ENCODE measurements at regions not wholly inside any gene's neighbourhood (a gene's known extent, or its start where the extent isn't known, plus 50 kb on each side); places are given as distances from the start of the nearest gene placed in this dataset.

DNA sequence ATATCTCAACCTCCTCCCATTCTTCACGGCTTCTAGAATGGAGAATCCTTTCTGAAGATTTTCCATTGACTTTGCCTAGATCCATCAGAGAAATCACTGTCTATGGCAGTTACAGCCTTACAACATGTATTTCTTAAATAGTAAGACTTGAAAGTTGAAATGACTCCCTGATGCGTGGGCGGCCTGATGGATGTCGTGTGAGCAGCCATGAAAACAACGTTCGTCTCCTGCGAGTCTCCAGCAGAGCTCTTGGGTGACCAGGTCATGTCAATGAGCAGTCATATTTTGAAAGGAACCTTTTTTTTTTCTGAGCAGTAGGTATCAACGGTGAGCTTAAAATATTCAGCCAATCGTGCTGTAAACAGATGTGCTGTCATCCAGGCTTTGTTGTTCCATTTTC, 139.9 kb upstream of the C14orf180 start:
- no peak for DNase-seq (ENCODE audit: low read depth)

DNA sequence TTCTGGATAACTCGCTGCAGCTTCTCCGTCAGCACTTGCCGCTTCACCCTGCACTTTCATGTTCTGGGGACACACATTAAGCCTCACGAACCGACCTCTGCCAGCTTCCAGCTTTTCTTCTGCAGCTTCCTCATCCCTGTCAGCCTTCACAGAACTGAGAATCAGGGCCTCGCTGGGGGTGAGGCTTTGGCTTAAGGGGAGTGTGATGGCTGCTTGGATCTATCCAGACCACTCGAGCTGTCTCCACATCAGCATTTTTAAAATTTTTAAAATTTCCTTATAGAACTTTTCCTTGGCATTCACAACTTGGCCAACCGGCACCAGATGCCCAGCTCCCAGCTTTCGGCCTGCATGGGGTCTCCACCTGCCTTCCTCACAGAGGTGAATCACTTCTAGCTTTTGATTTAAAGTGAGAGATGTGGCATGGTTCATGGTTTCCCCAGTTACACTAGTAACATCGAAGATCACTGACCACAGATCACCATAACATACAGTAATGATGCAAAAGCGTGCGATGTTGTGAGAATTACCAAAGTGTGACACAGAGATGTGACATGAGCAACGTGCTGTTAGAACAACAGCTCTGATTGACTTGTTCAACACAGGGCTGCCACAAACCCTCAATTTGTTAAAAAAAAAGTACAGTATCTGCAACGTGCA, 139.1 kb upstream of the C14orf180 start:
- no peak for DNase-seq (ENCODE audit: low read depth)

DNA sequence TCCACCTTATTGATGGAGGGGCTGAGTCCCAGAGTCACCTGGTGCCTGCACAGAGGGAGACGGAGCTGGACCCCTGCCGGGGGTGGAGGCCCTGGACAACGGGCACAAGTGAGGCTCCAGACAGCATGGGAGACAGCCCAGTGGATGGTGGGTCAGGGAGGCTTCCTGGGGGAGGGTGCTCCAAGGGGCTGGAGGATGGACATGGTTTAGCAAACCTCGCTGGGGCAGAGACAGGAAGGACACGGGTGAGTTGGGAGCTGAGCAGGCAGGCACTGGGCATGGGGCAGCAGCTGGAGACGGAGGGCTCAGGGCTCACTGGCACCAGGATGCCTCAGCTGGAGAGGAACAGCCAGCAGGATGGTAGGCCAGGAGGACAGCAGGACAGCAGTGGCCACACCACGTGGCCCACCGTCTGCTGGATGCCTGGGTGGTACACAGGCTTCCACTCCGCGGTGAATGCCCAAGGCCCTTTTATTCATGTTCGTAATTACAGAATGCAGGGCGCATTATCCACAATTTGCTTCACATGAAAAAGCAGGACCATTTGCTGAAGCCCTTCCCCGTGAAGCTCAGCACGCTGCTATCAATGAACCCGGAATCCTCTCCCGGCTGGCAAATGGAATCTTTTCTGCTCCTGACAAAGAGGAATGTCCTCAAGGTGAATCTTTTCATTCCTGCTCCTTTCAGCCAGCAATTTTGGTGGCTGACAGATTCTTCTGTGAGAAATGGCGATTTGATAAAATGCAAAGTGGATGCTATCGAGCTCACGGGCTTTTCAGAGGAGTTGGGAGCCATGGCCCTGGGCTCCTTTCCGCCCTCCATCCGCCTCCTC, 138.1 kb upstream of the C14orf180 start:
- no peak for DNase-seq (ENCODE audit: low read depth)

DNA sequence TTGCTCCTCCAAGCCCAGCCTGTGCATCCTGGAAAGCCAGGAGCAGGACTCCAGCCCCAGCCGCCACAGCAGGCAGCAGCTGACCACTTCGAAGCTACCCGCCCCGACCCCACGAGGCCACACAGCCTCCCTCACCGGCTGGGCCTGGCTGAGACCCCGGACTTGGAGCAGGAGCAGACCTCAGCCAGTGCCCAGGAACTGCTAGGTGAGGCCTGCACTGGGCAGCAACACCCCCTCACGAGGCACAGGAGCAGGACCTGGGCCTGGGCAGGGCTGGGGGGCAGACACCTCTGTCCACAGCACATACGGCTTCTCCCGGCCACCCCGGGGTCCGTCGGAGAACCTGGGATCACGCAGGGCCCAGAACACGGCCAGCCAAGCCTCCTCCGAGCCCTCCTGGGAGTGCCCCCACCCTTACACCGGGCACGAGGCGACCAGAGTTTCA, 137.4 kb upstream of the C14orf180 start:
- no peak for DNase-seq (ENCODE audit: low read depth)

DNA sequence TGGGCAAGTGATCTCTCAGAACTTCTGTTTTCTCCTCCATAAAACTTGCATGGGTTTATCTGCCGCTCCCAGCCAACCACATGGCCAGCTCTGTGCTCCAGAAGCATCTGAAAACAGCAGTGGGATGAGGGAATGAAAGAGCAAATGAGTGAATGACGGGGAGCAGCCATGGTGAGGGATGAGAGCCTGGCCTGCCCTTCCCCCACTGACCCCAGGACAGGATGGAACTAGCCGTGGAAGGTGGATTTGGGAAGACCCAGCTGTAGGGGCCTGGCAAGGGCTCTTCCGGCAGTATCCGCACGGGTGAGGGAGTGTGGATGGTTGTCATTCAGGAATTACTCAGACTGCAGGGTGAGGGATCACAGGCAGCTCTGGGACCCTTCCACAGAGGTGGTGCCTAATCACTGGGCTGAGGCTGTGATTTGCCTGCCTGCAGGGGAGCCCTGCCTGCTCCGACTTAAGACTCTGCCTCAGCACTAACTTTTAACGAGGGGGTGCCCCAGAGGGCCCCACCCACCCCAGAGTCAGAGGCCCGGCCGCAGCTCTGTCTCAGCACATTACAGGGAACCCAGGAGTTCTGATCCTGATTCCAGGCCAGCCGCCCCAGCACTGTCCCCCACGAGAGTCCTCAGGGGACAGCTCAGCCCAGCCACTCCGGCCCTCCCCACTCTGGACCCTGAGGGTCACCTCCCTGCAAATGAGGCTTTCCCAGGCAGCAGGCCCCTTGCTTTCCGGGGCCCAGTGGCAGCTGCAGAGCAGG, 136.8 kb upstream of the C14orf180 start:
- no peak for DNase-seq (ENCODE audit: low read depth)

DNA sequence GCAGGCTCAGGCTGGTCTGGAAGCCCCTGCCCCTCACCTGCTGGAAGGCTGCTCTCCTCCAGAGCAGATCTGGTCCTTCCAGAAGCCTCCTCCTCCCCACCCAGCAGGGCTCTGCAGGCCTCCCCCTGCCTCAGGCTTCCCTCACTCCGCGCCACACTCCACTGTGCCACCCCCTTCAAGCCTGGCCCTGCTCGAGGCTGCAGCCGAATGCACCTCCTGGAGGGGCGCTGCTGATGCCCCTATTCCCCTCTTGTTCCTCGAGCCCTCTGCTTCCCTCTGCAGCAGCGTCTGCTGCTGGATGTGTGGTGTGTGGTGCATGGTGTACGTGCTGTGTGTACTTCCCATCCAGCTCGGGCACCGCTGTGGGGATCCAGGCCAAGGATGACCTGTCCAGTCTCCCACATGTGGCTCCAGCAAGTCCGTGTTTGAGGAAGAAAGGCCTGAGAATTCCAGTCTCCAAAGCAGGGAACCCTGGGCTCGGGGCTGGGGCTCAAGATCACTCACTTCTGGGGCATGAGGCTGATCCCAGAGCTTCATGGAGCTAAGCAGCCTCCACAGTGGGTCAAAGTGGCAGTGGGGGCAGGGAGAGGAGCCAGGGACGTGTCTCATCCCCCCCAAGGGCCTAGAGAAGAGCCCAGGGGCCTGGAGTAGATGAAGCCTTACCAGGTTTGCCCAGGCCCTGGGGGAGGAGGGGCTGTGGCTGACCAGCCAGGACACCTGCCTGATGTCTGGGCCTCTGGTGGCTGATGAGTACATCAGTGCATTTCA, 136.0 kb upstream of the C14orf180 start:
- DNase-seq (ENCODE audit: low read depth), result no peak

DNA sequence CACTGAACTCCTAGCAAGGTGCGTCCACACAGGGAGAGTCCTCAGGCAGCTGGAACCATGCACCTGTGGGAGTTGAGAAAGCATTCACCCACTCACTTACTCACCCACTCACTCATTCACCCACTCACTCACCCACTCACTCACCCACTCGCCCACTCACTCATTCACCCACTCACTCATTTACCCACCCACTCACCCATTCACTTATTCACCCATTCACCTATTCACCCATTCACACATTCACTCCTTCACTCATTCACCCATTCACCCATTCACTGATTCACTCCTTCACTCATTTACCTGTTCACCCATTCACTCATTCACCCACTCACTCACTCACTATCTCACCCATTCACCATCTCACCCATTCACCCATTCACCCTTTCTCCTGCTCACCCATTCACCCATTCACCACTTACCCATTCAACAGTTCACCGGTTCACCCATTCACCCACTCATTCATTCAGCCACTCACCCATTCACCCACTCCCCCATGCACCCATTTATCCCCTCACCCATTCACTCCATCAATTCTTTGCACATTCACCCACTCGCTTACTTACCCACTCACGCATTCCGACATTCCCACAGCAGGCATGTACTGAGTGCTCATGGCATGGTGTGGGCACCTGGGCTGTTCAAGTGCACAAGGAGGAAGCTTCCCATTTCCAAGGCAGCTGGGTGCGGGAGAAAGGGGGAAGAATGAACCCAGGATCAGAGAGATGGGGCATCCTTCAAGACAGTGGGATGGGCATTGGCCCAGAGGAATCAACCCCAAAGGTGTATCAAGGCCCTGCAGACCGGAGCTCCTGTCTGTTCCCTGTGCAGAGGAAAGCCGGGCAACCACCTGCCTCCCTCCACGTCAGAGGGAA, 135.2 kb upstream of the C14orf180 start:
- no peak for DNase-seq (ENCODE audit: low read depth)

DNA sequence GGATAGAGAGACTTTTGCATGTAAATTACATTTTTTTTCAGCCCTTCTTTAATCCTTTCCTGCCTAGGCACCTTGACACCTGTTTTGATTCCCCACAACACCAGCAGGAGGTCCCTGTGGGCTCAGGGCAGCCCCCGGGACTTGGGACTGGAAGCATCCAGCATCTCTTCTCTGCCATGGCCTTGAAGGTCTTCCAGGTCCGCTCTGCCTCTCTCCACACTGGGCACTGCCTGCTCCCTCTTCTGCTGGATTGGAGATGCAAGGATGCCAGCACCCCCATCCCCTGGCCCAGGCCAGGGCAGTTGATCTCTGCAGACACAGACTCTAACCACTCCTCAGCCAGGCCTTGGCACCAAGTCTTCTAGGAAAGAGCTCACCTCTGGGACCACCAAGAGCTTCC, 134.5 kb upstream of the C14orf180 start:
- DNase-seq (ENCODE audit: low read depth), result no peak

DNA sequence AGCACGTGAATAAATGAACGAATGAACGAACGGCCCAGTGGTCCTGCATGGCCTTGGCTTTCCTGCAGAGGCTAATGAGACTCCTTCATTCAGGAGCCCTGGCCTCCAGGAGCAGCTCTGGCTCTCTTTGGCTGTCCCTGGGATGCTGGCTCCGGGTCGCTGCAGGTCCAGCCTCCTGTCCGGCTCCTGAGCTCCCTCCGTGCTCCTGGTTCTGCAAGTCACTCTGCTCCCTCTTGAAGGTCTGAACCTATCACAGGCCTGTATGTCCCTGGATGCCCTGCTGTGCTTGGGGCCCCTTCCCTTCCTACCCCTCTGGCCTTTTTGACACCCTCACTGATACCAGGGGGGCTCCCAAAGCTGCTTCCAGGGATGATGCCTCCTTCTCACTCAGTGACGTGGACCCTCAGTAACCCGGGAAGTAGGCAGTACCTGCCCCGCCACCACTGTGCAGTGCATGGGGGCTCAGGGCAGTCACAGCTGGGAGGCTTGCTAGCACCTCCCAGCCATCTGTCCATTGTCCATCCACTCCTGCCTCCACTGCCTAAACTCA, 133.7 kb upstream of the C14orf180 start:
- no peak for DNase-seq (ENCODE audit: low read depth)

DNA sequence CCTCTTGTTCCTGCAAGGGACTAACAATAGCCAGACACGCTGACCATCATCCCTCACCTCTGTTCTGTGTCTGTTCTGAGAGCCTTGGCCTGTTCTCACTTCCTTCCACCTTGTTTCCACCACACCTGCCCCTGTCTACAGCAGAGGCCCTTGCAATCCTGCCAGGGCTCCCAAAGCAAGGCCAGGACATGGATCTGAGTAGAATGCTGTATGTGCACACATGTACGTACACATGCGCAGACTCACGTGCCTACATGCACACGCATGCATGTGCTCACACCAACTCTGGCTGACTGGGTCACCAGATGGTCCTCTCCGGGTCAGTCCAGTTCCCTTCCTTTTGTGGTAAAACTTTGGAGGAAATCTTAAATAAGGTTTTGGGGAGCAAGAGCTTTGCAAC, 133.0 kb upstream of the C14orf180 start:
- DNase-seq (ENCODE audit: low read depth), result no peak

DNA sequence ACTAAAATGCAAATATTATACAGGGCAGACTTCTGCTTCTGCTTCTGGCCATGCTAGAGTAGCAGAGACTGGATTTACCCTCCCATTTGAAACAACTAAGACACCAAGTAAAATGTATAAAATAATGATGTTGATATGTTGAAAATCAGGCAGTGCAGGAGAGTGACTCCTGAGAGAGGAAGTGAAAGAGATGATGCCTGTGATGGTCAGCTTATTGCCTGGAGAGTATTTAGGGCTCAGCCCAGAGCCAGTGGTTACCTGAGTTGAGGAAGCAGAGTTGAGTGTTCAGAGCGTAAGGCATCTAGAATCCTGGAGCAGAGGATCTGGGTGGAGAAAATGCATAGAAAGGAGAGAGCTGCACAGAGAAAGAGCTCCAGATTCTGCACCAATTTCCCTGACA, 131.8 kb upstream of the C14orf180 start:
- DNase-seq (ENCODE audit: low read depth), result no peak

DNA sequence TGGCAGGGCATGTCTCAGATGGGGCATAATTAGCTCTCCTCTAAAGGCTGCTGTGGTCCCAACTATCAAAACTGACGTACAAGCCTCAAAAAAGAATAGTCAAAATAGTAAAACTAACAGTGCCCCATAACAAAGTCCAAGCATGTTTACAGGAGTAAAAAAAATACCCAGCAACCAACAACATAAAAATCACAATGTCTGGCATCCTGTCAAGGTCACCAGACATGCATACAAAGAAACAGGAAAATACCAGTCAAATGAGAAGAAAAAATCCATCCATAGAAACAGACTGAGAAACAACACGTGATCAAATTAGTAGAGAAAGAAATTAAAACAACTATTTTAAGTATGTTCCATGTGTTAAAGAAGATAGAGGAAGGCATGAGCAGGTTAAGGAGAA, 131.2 kb upstream of the C14orf180 start:
- DNase-seq (ENCODE audit: low read depth), result no peak

DNA sequence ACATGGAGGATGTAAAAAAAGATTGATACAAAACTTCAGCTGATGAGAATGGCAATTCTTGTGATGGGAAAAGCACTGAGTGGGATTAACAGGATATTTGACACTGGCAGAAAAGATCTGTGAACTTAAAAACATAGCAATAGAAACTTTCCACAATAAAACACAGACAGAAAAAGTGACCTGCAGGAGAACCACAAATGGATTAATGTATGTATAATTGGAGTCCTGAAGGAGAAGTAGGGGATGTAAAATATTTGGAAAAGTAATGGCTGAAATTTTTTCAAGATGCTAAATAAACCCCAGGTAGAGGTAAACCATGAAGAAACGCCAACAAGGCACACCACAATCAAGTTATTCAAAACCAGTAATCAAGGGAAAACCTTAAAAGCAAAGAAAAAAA, 130.8 kb upstream of the C14orf180 start:
- DNase-seq (ENCODE audit: low read depth), result no peak

DNA sequence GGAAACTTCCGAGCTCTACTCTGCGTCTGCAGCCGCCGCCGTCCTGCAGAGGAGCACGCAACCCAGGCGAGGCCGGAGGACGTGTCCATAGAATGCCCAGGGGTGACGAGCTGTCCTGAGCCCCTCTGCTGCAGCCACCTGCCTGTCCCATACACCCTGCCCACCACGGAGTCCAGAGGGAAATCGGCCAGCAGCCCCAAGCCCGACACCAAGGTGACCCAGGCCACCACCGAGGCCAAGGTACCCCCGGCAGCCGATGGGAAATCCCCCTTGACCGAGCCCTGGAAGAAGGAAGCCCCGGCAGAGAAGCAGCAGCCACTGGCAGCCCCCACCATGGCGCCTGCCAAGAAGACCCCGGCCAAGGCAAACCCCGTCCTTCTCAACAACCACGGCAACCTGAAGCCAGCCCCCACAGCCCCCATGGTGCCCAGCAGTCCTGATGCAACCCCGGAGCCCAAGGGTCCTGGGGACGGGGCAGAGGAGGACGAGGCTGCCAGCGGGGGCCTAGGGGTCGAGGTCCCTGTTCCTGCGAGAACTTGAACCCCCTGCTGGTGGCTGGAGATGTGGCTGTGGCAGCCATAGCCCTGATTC, 128.7 kb upstream of the C14orf180 start:
- DNase-seq (ENCODE audit: low read depth), result no peak

DNA sequence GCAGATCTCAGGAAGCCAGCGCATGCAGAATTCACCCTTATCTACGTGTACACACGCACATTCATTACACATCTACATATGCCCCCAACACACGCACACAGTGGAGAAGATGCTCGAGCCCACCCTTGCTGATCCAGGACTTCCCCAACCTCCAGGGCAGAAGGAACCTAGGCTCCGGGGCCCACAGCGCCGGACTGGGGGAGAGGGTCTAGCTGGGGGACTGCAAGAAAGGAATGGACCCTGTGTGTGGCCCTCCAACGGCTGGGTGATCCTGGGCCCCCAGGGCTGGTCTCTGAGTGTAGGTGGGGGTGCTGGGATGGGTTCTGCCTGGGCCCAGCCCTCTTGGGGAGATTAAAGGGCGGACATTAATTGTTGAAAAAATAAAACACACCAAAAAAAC, 128.1 kb upstream of the C14orf180 start:
- DNase-seq (ENCODE audit: low read depth), result no peak

DNA sequence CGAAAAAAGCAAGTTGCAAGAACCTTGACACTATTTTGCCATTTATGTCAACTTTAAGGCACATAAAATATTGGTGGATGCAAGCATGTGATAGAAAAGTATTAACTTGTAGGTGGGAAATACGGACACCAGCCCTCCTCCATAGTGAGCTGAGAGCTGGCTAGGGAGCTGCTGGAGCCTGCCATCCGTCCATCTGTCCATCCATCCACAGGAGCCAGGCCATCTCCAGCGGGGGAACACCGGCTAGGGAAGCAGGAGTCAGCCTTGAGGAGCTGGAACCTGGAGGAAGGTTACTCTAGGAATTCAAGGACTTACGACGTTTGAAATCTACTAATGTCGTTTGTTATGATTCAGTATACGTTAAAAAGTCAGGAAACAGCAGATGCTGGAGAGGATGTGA, 120.7 kb upstream of the C14orf180 start:
- DNase-seq (ENCODE audit: low read depth), result no peak

DNA sequence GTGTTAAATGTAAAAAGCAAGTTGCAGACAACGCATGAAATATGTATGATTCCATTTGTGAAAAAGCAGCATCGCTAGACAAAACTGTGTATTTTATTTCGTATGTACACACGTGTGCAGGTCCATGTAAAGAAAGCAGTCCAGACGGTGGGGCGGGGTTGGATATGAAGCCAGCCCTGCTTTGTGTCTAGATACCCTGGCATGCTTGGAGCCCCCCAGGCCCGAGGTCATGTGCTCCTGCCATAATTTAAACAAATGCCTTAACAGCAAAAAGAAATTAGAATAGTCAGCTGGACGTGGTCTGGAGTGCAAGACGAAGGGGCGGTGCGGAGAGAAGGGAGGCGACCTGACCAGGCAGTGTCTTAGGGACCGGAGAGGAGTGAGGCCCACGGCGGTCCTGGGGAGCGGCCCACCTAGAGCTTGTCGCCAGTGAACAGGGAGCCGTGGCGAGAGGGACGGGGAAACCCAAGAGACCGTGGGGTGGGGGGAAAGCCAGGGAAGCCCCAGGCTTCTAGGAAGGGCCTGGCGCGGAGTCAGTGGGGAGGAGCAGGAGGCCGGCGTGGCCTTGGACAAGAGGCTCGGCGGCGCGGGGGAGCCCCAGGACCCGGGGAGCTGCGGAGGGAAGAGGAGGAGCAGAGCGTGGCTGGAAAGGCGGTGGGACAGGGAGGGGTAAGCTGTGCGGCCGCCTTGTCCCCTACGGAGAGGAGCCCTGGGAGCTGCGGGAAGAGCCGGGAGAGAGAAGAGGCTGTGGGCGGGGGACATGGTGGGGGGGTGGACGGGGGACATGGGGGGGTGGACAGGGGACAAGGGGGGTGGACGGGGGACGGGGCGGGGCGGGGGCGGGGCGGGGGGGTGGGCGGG, 118.5 kb upstream of the C14orf180 start:
- DNase-seq (ENCODE audit: low read depth), result no peak

DNA sequence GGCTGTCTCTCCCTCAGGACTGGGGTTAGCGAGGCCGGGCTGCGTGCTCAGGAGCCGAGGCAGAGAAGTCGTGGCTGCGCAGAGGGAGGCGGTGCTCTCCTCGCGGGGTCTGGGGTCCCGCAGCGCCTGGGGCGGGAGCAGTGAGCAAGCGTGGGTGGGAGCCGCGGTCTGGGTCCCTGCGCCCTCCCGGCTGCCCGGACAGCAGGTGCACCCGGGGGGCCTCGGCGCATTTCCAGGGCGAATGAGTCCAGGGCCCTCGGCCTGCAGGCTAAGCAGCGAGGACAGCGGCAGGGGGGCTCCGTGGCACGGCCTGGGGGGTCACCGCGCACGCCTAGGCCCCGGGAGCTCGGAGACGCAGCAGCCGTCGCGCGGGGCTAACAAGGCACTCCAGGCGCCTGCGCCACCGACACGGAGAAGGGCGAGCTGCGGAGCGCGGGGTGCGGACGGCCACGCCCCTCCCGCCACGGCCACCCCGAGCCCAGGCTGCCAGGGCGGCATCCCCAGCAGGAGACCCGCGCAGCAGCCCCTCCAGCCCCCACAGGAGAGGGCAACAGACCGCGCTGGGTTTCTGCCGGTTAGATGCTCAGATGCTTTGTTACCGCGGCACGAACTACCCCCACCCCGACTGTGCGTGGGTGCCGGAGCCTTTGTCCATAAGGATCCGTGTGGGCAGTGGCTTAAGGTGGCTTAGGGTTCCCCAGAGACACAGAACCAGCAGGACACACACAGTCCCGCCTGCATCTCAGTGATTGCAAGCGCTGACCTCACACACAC, 117.7 kb upstream of the C14orf180 start:
- no peak for DNase-seq (ENCODE audit: low read depth)
